GM18505 (cell line): ENCODE measurements at regions not wholly inside any gene's neighbourhood (a gene's known extent, or its start where the extent isn't known, plus 50 kb on each side); places are given as distances from the start of the nearest gene placed in this dataset.

Experiments
- ATAC-seq: cut with Tn5 transposase; IDR thresholded peaks from one replicate; pipeline ENCODE4 v1.9.1; 2021; ENCODE audit not compliant: unreplicated experiment
- POLR2A ChIP-seq: IDR thresholded peaks from 4 replicates; pipeline ENCODE4 v1.6.1; 2011; ENCODE audit warnings: borderline replicate concordance; ENCODE audit not compliant: insufficient read depth, insufficient read length; ENCODE audit errors: extremely low read depth

- no peak for TF ChIP-seq POLR2A
- ATAC-seq: no peak
Measured at GRCh38 chr6:164022632-164023031, 608.1 kb downstream of the QKI start.

GRCh38 chr6:164021589-164022250 is 607.2 kb downstream of the QKI start:
- no peak for ATAC-seq
- TF ChIP-seq POLR2A: no peak

- no peak for ATAC-seq
- TF ChIP-seq POLR2A: no peak
Measured at GRCh38 chr6:164020142-164020541, 605.6 kb downstream of the QKI start.

- TF ChIP-seq POLR2A: no peak
- ATAC-seq: no peak
Measured at GRCh38 chr6:164018133-164018532, 603.6 kb downstream of the QKI start.

- no peak for TF ChIP-seq POLR2A
Measured at GRCh38 chr6:164016056-164016455, 601.5 kb downstream of the QKI start.

GRCh38 chr6:164015088-164015484 is 600.6 kb downstream of the QKI start:
- no peak for TF ChIP-seq POLR2A
- ATAC-seq: no peak

More at GRCh38 chr6:164016056-164016455, 601.5 kb downstream of the QKI start:
- ATAC-seq: no peak

GRCh38 chr6:164014346-164015087 is 600.0 kb downstream of the QKI start:
- no peak for TF ChIP-seq POLR2A
- ATAC-seq: no peak

- ATAC-seq: no peak
- TF ChIP-seq POLR2A: no peak
Measured at GRCh38 chr6:164013480-164014208, 599.1 kb downstream of the QKI start.

- no peak for TF ChIP-seq POLR2A
- ATAC-seq: no peak
Measured at GRCh38 chr6:164011321-164011720, 596.8 kb downstream of the QKI start.

GRCh38 chr6:164010441-164011103 is 596.1 kb downstream of the QKI start:
- no peak for TF ChIP-seq POLR2A
- ATAC-seq: no peak

GRCh38 chr6:164008902-164009301 is 594.4 kb downstream of the QKI start:
- ATAC-seq: no peak
- no peak for TF ChIP-seq POLR2A

- no peak for ATAC-seq
- no peak for TF ChIP-seq POLR2A
Measured at GRCh38 chr6:164007881-164008280, 593.4 kb downstream of the QKI start.

- TF ChIP-seq POLR2A: no peak
Measured at GRCh38 chr6:164006459-164006858, 591.9 kb downstream of the QKI start.

More at GRCh38 chr6:164006459-164006858, 591.9 kb downstream of the QKI start:
- ATAC-seq: no peak
